MM.1S (cell line): ENCODE measurements at regions not wholly inside any gene's neighbourhood (a gene's known extent, or its start where the extent isn't known, plus 50 kb on each side); places are given as distances from the start of the nearest gene placed in this dataset.
A peak's percentile ranks its signal among the peaks of the same experiment; 100 is the strongest.

Source experiments
- DNase-seq: peaks from one replicate; pipeline ENCODE4 v3.0.0-alpha.2; 2015
- H2AFZ ChIP-seq: fragments of 300-600 bp; sonication (generic); 2 replicates; pipeline ENCODE4 v1.6.0; 2016; ENCODE audit warnings: antibody characterized with exemption, low read length
- H3F3A ChIP-seq: fragments of 300-600 bp; sonication (generic); 2 replicates; pipeline ENCODE4 v1.6.1; 2016; ENCODE audit warnings: mild to moderate bottlenecking, antibody characterized with exemption, low read length, moderate library complexity, mixed read lengths; ENCODE audit not compliant: insufficient read depth
- H3K27ac ChIP-seq: fragments of 300-600 bp; sonication (generic); 2 replicates; pipeline ENCODE4 v1.5.1; 2016; ENCODE audit warnings: mild to moderate bottlenecking, low read length
- H3K27me3 ChIP-seq: fragments of 300-600 bp; sonication (generic); replicated peaks from 2 replicates; pipeline ENCODE4 v1.6.0; 2016; ENCODE audit warnings: low read length; ENCODE audit not compliant: insufficient read depth
- H3K36me3 ChIP-seq: fragments of 300-600 bp; sonication (generic); replicated peaks from 2 replicates; pipeline ENCODE4 v1.6.1; 2016; ENCODE audit warnings: mild to moderate bottlenecking, low read length, mixed read lengths; ENCODE audit not compliant: insufficient read depth
- H3K4me1 ChIP-seq: fragments of 300-600 bp; sonication (generic); 2 replicates; pipeline ENCODE4 v1.6.1; 2016; ENCODE audit warnings: low read length, mixed read lengths
- H3K4me2 ChIP-seq: fragments of 300-600 bp; sonication (generic); 2 replicates; pipeline ENCODE4 v1.6.0; 2016; ENCODE audit warnings: low read depth, low read length
- H3K4me3 ChIP-seq: fragments of 300-600 bp; sonication (generic); 2 replicates; pipeline ENCODE4 v1.5.1; 2016; ENCODE audit warnings: low read length, mixed read lengths
- H3K79me2 ChIP-seq: fragments of 300-600 bp; sonication (generic); 2 replicates; pipeline ENCODE4 v1.6.1; 2016; ENCODE audit warnings: mixed run types, low read length, mixed read lengths
- H3K9ac ChIP-seq: fragments of 300-600 bp; sonication (generic); 2 replicates; pipeline ENCODE4 v1.6.1; 2016; ENCODE audit warnings: low read length, mixed read lengths
- H3K9me2 ChIP-seq: fragments of 300-600 bp; sonication (generic); replicated peaks from 2 replicates; pipeline ENCODE4 v1.6.1; 2016; ENCODE audit warnings: mild to moderate bottlenecking, low read length, mixed read lengths; ENCODE audit not compliant: insufficient read depth
- H3K9me3 ChIP-seq: fragments of 300-600 bp; sonication (generic); replicated peaks from 2 replicates; pipeline ENCODE4 v1.6.1; 2016; ENCODE audit warnings: mild to moderate bottlenecking, low read length, mixed read lengths; ENCODE audit not compliant: insufficient read depth
- H4K20me1 ChIP-seq: fragments of 300-600 bp; sonication (generic); 2 replicates; pipeline ENCODE4 v1.6.1; 2016; ENCODE audit warnings: mild to moderate bottlenecking, low read length, moderate library complexity, mixed read lengths; ENCODE audit not compliant: insufficient read depth
- CTCF ChIP-seq: fragments of 300-600 bp; sonication (generic); IDR thresholded peaks from 2 replicates; pipeline ENCODE4 v1.5.1; 2016; ENCODE audit warnings: antibody characterized with exemption, low read length, mixed read lengths
- EZH2 ChIP-seq: fragments of 300-600 bp; sonication (generic); optimal IDR thresholded peaks from 2 replicates; pipeline ENCODE3; 2017; ENCODE audit warnings: low read depth, mild to moderate bottlenecking, antibody characterized with exemption, low read length, mixed read lengths
- EZH2phosphoT487 ChIP-seq: fragments of 300-600 bp; sonication (generic); IDR thresholded peaks from 2 replicates; pipeline ENCODE4 v1.6.1; 2018; ENCODE audit warnings: antibody characterized with exemption, low read length

GRCh38 chr3:157618075-157618760 is 115.0 kb upstream of the VEPH1 start:
- H4K20me1 ChIP-seq: no peaks in the 10 kb centered on the region
- H3K9me2 ChIP-seq: no peaks in the 10 kb centered on the region
- no peak for TF ChIP-seq EZH2phosphoT487
- peak; percentile 82 for TF ChIP-seq CTCF
- no peak for TF ChIP-seq EZH2
- 0 out of 2 replicates have a peak overlapping the region, but pooled peaks have one; percentile 16 for H3K4me2 ChIP-seq
- H3K36me3 ChIP-seq: no peaks in the 10 kb centered on the region
- no peaks in the 10 kb centered on the region for H3K79me2 ChIP-seq
- H3K4me1 ChIP-seq: no peaks in the 10 kb centered on the region
- H3K27me3 ChIP-seq: no peaks in the 10 kb centered on the region
- H3F3A ChIP-seq: no peaks in the 10 kb centered on the region
- peak overlapping the region; percentile 10; the same call in 1 of the 2 replicates for H2AFZ ChIP-seq
- H3K9me3 ChIP-seq: no peaks in the 10 kb centered on the region
- no peak overlapping the region for H3K9ac ChIP-seq
- no peak overlapping the region for H3K4me3 ChIP-seq
- no peak overlapping the region for H3K27ac ChIP-seq
- DNase-seq: peak; percentile 88

- no peak for DNase-seq
- Histone ChIP-seq H3K79me2 (no peaks in the 10 kb centered on the region), H3K4me3 (no peak overlapping the region), H3K27ac (no peak overlapping the region), H3K9me2 (no peaks in the 10 kb centered on the region), H2AFZ (no peak overlapping the region), H3K27me3 (no peaks in the 10 kb centered on the region), H3K36me3 (no peaks in the 10 kb centered on the region), H3K9me3 (no peaks in the 10 kb centered on the region), H3K4me1 (no peaks in the 10 kb centered on the region), H4K20me1 (no peaks in the 10 kb centered on the region), H3K4me2 (no peak overlapping the region), H3F3A (no peaks in the 10 kb centered on the region), H3K9ac (no peak overlapping the region)
- TF ChIP-seq EZH2phosphoT487 (no peak), CTCF (no peak), EZH2 (no peak)
Observed at GRCh38 chr3:157614896-157615295, 111.7 kb upstream of the VEPH1 start.

GRCh38 chr3:157611536-157612076 is 108.4 kb upstream of the VEPH1 start:
- TF ChIP-seq EZH2 (no peak), CTCF (no peak), EZH2phosphoT487 (no peak)
- Histone ChIP-seq H3K27me3 (no peaks in the 10 kb centered on the region), H3K4me2 (no peak overlapping the region), H3F3A (no peaks in the 10 kb centered on the region), H3K9ac (no peak overlapping the region), H3K9me2 (no peaks in the 10 kb centered on the region), H3K4me1 (no peaks in the 10 kb centered on the region), H3K36me3 (no peaks in the 10 kb centered on the region), H4K20me1 (no peaks in the 10 kb centered on the region), H3K4me3 (no peak overlapping the region), H3K9me3 (no peaks in the 10 kb centered on the region), H3K27ac (no peak overlapping the region), H2AFZ (no peak overlapping the region), H3K79me2 (no peaks in the 10 kb centered on the region)
- DNase-seq: no peak
